Superior temporal gyrus (tissue), 1 donor: ENCODE measurements at regions not wholly inside any gene's neighbourhood (a gene's known extent, or its start where the extent isn't known, plus 50 kb on each side); places are given as distances from the start of the nearest gene placed in this dataset.
"Not testable (repeated sequence)": the region's sequence is repeated elsewhere in the genome, so short reads cannot be mapped to it uniquely, and the experiment has no call there.

Experiments used
- DNase-seq: peaks from one replicate; pipeline ENCODE4 v3.0.0-alpha.2; 2016; ENCODE audit errors: extremely low spot score

- DNase-seq = no peak
Measured at GRCh38 chr2:37569986-37570679, 101.3 kb downstream of the CDC42EP3 start.

GRCh38 chr2:37570773-37571586 lies 100.5 kb downstream of the CDC42EP3 start:
- DNase-seq = no peak

DNA sequence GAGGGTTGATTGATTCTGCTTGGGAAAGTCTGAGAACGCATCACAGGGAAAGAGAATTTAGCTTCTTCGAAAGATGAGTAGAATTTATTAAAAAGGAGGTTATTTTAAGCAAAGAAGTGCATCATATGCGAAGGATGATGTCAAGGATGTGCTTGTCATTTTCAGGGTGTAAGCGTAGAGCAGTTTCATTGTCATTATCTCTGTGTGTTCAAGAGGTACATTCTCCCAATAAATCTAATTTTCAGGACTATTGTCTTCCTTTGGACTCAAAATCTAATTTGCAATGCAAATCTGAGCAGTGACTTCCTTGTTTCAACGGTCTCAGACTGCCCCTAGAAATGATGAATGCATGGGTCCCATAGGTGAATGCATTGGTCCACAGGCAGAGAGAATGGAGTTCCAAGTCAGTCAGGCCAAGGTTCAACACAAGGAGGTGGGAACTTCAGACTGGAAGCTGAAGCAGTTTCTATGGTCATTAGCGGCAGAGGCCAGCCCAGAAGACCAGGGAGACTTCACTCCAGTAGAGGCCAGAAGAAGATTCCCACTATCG lies 99.8 kb downstream of the CDC42EP3 start:
- DNase-seq = no peak

DNA sequence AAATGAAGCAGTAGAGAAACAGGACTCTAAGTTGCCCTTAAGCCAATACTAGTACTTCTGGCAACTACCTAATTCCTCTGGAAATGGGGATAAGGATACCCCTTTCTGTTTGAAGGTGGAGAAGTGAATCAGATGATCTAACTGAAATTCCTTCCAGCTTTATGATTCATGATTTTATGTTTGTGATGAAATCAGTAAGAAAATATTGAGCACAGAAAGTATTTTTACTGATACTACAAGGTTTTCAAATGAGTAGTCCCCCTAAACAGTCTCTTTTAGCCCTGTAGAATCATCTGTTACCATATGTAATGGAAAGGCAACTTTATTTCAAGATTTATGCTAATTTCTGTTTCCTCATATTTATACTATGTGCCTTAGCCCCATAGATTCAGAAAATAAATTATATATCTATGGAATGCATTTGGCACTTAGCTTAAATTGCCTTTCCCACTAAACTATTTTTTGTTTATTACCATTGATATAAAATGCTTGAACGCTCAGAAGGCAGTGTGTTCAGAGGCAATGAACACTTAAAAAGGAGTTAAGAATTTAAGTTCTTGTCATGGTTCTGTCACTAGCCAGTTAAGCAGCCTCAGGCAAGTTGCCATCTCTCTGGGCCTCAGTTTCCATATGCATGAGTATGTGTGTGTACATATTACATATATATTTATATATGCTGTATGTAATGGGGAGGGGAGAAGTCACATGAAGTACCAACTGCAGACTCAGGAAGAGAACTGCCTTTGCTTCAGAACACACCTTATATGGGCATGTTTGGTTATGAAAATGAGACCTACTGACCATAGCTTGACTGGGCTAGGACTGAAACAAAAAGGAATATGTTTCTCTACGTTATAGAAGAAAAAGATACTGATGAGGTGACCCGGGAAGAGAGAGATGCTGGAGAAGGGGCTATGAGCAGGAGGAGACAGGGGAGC lies 97.7 kb downstream of the CDC42EP3 start:
- no peak for DNase-seq

DNA sequence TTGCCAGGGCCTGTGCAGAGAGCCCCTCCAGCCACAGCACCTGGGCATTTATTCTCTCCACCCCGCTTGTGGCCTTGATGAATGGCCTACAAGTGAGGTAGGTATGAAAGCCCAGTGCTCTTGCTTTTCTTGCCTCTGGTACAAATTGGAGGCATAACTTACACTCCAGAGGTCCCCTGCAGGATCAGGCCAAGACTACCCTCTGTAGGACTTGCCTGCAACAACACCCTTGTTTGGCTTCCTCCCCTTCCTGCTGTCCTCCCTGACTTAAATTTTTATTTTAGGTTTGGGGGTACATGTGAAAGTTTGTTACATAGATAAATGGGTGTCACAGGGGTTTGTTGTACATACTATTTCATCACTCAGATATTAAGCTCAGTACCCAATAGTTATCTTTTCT lies 95.7 kb downstream of the CDC42EP3 start:
- no peak for DNase-seq

- not testable (repeated sequence) for DNase-seq
Measured at GRCh38 chr2:37576194-37576593, 95.2 kb downstream of the CDC42EP3 start.

DNA sequence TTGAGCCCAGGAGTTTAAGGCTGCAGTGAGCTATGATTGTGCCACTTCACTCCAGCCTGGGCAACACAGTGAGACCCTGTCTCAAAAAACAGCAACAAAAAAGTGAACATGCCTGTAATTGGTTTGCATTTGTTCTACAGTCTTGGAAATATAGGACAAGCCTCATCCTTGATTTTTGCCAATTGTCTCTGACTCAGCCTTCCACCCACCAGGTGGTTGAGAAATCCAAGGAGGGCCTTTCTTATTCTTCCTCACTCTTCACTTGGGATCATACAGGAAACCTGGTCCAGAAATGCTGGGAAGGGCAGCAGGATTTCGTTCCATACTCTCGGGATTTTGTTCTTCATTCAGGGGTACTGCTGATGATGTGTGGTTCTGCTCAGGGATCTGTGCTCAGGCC lies 94.6 kb downstream of the CDC42EP3 start:
- no peak for DNase-seq

DNA sequence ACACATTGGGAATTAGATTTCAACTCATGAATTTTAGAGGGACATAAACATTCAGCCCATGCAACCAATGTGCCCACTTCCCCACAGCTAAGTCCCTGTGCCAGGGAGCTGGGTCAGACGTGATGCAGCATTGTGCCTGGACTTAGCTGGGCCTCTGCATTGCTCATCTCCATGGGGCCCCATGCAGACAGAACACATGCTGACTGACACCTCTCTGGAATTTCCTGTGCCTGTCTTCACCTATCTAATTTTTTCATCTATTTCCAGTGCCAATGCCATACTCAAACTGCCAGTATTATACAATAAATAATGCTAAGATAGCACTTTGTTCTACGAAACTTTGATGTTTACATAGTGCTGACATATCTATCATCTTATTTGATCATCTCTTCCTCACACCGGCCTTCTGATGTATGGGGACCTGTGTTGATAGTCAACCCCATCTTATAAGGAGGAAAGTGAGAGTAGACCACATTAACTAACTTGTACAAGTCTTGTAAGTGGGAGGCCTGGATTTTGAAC lies 92.2 kb downstream of the CDC42EP3 start:
- DNase-seq = no peak

GRCh38 chr2:37579949-37580348 lies 91.5 kb downstream of the CDC42EP3 start:
- not testable (repeated sequence) for DNase-seq

- DNase-seq = no peak
Measured at GRCh38 chr2:37581433-37581832, 90.0 kb downstream of the CDC42EP3 start.

DNA sequence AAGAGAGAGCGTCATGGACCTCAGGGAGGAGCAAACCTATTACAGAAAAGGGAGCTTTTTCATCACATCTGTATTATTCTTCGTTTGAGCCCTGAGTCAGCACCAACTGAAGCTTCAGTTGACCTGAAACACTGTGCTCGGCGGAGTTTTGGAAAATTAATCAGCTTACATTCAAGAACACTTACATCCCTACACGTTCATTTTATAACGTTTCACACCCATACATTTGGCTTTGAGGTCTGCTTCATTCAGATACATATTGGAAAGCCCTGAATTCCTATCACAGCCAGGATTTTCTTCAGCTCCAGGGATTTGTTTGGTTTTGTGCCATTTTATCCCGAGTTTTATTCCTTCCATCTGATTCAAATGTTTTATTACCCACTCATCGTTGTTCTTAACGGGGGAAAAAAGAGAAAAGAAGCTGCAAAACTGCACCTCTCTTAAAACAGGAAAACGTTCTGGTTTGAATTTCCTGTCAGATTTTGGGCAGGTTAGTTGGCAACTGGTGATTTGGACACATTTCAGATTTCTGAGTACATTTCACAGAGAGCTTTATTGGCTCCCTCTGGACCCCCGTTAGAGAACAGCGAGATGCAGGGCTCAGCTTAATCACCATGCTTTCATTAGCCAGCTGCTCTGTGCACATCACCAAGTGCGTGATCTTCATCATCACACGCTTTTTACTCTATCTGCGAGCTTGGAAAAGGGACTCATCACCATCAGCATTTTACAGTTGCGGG lies 88.8 kb downstream of the CDC42EP3 start:
- DNase-seq = peak; percentile 24

- no peak for DNase-seq
Measured at GRCh38 chr2:37583402-37583801, 88.0 kb downstream of the CDC42EP3 start.

- no peak for DNase-seq
Measured at GRCh38 chr2:37583867-37584266, 87.6 kb downstream of the CDC42EP3 start.

GRCh38 chr2:37585295-37585908 lies 86.0 kb downstream of the CDC42EP3 start:
- DNase-seq = no peak

DNA sequence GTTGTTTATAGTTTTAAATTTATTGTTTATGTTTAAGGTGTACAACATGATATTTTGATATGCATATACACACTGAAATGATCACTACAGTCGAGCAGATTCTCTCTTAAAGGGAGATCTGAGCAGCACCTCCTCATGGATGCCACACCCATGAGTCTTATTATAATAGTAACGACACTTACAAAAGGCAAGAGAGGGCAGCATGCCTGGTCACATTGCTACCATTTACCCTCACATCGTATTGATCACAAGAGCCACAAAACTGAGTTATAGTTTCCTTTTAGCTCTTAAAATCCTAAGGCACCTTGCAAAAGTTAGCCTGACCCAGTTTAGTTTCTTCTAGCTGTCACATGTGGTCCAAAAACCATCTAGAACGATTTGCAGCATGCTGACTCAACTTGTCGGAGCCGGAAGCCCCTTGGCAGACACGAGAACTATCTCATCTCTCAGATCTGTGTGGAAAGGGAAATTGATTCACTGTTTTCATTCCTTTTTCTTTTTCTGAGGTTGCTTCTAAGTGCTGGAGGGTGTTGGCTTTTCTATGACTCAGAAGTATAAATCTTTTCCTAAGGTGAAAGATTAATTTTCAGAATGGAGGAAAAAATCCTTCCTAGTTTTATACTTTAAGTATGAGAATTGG lies 85.3 kb downstream of the CDC42EP3 start:
- no peak for DNase-seq

DNA sequence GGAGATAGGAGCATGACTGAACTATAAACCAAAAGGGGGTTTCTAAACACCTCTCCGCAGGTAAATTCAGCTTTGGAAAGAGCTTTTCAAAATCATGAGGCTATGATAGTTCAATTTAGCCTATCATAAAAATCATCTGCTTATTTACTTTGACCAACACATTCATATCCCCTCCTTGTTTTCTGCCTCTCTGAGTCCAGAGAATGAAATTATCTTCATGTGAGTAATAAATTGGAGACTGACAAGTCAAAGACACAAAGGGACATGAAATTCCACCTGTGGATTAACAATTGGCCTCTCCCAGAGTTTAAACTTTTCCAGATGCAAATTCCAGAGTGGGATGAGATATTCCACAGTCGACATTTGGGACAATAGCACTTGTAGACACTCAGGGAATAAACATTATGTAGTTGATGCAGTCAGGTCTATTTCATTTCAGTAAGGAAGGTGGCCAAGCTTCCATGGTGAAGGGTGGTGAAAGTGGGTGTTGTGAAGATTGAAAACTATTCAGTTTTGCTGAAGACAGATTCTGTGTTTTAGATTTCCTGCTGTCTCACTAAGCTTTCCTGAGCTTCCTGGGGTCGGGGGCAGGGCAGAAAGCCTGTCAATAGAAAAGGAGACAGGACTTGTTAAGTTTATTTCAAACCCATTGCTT lies 84.7 kb downstream of the CDC42EP3 start:
- no peak for DNase-seq

DNA sequence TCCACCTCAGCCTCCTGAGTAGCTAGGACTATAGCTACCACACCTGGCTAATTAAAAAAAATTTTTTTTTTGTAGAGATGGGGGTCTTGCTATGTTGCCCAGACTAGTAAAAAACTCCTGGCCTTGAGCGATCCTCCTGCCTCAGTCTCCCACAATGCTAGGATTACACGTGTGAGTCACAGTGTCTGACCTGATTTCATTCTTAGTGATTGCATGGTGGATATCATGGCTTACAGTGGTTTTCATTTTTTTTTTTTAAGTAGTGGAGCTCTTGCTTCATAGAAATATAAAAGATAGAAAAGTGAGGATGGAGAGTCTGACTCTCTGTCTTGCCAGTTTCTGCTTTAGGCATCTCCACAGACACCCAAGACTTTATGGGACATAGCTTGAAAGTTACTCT lies 83.6 kb downstream of the CDC42EP3 start:
- no peak for DNase-seq

DNA sequence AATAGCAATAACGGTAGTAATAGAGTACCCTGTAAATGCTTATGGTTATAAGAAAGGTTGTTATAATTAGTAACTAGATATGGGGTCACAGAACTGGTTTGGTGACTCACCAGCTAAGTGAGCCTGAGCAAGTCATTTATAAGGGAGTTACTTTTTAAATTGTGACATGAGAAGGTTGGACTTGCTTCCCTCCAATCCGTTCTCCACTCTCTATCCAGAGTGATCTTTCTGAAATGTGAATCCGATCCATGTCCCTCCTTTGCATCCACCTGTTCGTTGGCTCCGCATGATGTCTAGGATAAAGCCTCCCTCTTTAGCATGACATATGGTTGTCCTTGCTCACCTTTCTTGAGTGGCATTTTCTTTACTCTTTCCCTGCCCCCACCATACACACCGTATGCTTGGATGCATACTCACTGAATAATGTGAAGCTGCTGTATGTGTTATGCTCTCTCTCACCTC lies 83.1 kb downstream of the CDC42EP3 start:
- no peak for DNase-seq

DNA sequence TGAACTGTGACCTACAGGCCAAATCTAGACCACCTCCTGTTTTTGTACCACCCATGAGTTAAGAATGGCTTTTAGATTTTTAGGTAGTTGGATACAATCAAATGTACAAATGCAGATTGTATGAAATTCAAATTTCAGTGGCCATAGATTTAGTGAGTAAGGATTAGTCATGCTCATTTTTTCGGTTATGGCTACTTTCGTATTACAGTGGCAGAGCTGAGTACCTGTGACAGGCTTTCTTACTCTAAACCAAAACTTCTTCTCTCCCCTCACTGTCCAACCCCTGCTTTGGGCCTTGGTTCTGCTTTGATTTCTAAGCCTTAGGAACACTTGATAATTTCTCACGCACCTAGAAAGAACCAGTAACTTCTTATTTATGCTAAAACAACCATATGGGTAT lies 82.1 kb downstream of the CDC42EP3 start:
- no peak for DNase-seq
